Endodermal cell (in vitro differentiated cells): ENCODE measurements at regions not wholly inside any gene's neighbourhood (a gene's known extent, or its start where the extent isn't known, plus 50 kb on each side); places are given as distances from the start of the nearest gene placed in this dataset.

Source experiments
- DNase-seq: peaks from one replicate; pipeline ENCODE4 v3.0.0-alpha.2; 2017
- H3K27ac ChIP-seq: 2 replicates; pipeline ENCODE4 v1.5.1; 2013; ENCODE audit warnings: mild to moderate bottlenecking, low read depth, low read length, moderate library complexity
- H3K27me3 ChIP-seq: 2 replicates; pipeline ENCODE4 v1.6.1; 2013; ENCODE audit warnings: mild to moderate bottlenecking, low read length, moderate library complexity; ENCODE audit not compliant: insufficient read depth, control insufficient read depth, poor library complexity, severe bottlenecking
- H3K36me3 ChIP-seq: 2 replicates; pipeline ENCODE4 v1.7.0; 2013; ENCODE audit warnings: mild to moderate bottlenecking, low read length, moderate library complexity; ENCODE audit not compliant: control insufficient read depth, insufficient read depth
- H3K4me1 ChIP-seq: one replicate; pipeline ENCODE4 v1.7.0; 2013; ENCODE audit warnings: low read length; ENCODE audit not compliant: control insufficient read depth, insufficient read depth
- H3K4me3 ChIP-seq: 2 replicates; pipeline ENCODE4 v1.5.1; 2013; ENCODE audit warnings: mild to moderate bottlenecking, low read length, moderate library complexity
- H3K9ac ChIP-seq: 2 replicates; pipeline ENCODE4 v1.6.1; 2013; ENCODE audit warnings: mild to moderate bottlenecking, low read length, moderate library complexity; ENCODE audit not compliant: poor library complexity, severe bottlenecking; ENCODE audit errors: extremely low read depth
- H3K9me3 ChIP-seq: 2 replicates; pipeline ENCODE4 v1.6.1; 2013; ENCODE audit warnings: mild to moderate bottlenecking, low read length, moderate library complexity; ENCODE audit not compliant: control insufficient read depth
- H3K27ac Mint-ChIP-seq: 2 replicates; pipeline ENCODE4 v1.8.0; 2020; ENCODE audit warnings: mixed read lengths
- H3K27me3 Mint-ChIP-seq: 2 replicates; pipeline ENCODE4 v1.8.0; 2021; ENCODE audit warnings: mild to moderate bottlenecking, mixed read lengths; ENCODE audit not compliant: insufficient read depth
- H3K36me3 Mint-ChIP-seq: 2 replicates; pipeline ENCODE4 v1.8.0; 2020; ENCODE audit warnings: low read depth, mixed read lengths
- H3K4me1 Mint-ChIP-seq: 2 replicates; pipeline ENCODE4 v1.8.0; 2020; ENCODE audit warnings: mixed read lengths
- H3K4me3 Mint-ChIP-seq: 2 replicates; pipeline ENCODE4 v1.8.0; 2020; ENCODE audit warnings: mild to moderate bottlenecking, moderate library complexity, mixed read lengths
- H3K9me3 Mint-ChIP-seq: 2 replicates; pipeline ENCODE4 v1.8.0; 2020; ENCODE audit warnings: mild to moderate bottlenecking, mixed read lengths
- CTCF ChIP-seq: fragments of 200-600 bp; sonication (generic); conservative IDR thresholded peaks from 2 replicates; pipeline ENCODE4 v1.5.0; 2021; ENCODE audit warnings: antibody characterized with exemption, mild to moderate bottlenecking
- WGBS, 2 experiments: methylation state at CpG; one replicate each; pipeline versions ENCODE4 v1.1.5 to v1.1.7; 2013; ENCODE audit warnings: missing lambda C conversion rate in 2 of 2, mixed read lengths in 1 of 2; ENCODE audit not compliant: insufficient coverage in 1 of 2, insufficient read length in 1 of 2; 5-methylcytosine and 5-hydroxymethylcytosine counted together

GRCh38 chr13:58528351-58528750 lies 896.8 kb downstream of the PCDH17 start:
- H3K36me3 Mint-ChIP-seq: no peaks in the 10 kb centered on the region
- Histone ChIP-seq H3K4me1 (no peaks in the 10 kb centered on the region), H3K9me3 (no peaks in the 10 kb centered on the region), H3K27me3 (no peaks in the 10 kb centered on the region), H3K36me3 (no peaks in the 10 kb centered on the region), H3K27ac (no peak overlapping the region), H3K9ac (no peak overlapping the region), H3K4me3 (no peak overlapping the region)
- 94 to 97% methylated on average over 7 to 14 of the region's 14 CpGs for WGBS, 2 experiments
- no peak overlapping the region for H3K4me3 Mint-ChIP-seq
- no peaks in the 10 kb centered on the region for H3K4me1 Mint-ChIP-seq
- no peak for TF ChIP-seq CTCF
- DNase-seq: no peak
- no peaks in the 10 kb centered on the region for H3K27me3 Mint-ChIP-seq
- no peak overlapping the region for H3K27ac Mint-ChIP-seq
- peaks cover 4% of the 10 kb centered on the region for H3K9me3 Mint-ChIP-seq

GRCh38 chr13:58531614-58532013 lies 900.1 kb downstream of the PCDH17 start:
- Mint-ChIP-seq H3K27me3 (no peaks in the 10 kb centered on the region), H3K4me3 (no peak overlapping the region), H3K9me3 (peaks cover 4% of the 10 kb centered on the region), H3K27ac (no peak overlapping the region), H3K4me1 (no peaks in the 10 kb centered on the region), H3K36me3 (no peaks in the 10 kb centered on the region)
- Histone ChIP-seq H3K36me3 (no peaks in the 10 kb centered on the region), H3K4me1 (no peaks in the 10 kb centered on the region), H3K9ac (no peak overlapping the region), H3K4me3 (no peak overlapping the region), H3K27ac (no peak overlapping the region), H3K27me3 (no peaks in the 10 kb centered on the region), H3K9me3 (no peaks in the 10 kb centered on the region)
- DNase-seq: no peak
- no peak for TF ChIP-seq CTCF
- WGBS, 2 experiments: 74 to 96% methylated on average over 3 to 4 of the region's 4 CpGs

GRCh38 chr13:58542530-58542929 lies 911.0 kb downstream of the PCDH17 start:
- peaks cover 8% of the 10 kb centered on the region for H3K4me1 Mint-ChIP-seq
- Histone ChIP-seq H3K9me3 (peaks cover 8% of the 10 kb centered on the region), H3K36me3 (no peaks in the 10 kb centered on the region), H3K4me3 (no peak overlapping the region), H3K27ac (no peak overlapping the region), H3K4me1 (no peaks in the 10 kb centered on the region), H3K27me3 (no peaks in the 10 kb centered on the region), H3K9ac (no peak overlapping the region)
- no peak overlapping the region for H3K27ac Mint-ChIP-seq
- H3K27me3 Mint-ChIP-seq: no peaks in the 10 kb centered on the region
- no peaks in the 10 kb centered on the region for H3K36me3 Mint-ChIP-seq
- no peak overlapping the region for H3K4me3 Mint-ChIP-seq
- TF ChIP-seq CTCF: no peak
- DNase-seq: no peak
- peaks cover 13% of the 10 kb centered on the region for H3K9me3 Mint-ChIP-seq
